Tibial nerve (tissue), 4 donors: ENCODE measurements at regions not wholly inside any gene's neighbourhood (a gene's known extent, or its start where the extent isn't known, plus 50 kb on each side); places are given as distances from the start of the nearest gene placed in this dataset.

Experiments
- DNase-seq, 2 donors: peaks; one replicate each; pipeline ENCODE4 v3.0.0-alpha.2; 2019; ENCODE audit warnings: low spot score in 2 of 2
- H3K27ac ChIP-seq, 4 donors: fragments of 200-600 bp; sonication (generic) in 3 of 4; one replicate each; pipeline ENCODE4 v1.5.1; 2017 to 2019; ENCODE audit warnings: mild to moderate bottlenecking in 1 of 4
- H3K27me3 ChIP-seq, 2 donors: fragments of 200-600 bp; sonication (generic) in 1 of 2; one replicate each; pipeline versions ENCODE4 v1.5.1 to v1.6.0; 2017 to 2019
- H3K36me3 ChIP-seq, 3 donors: fragments of 200-600 bp; sonication (generic); one replicate each; pipeline ENCODE4 v1.5.1; 2018 to 2019
- H3K4me1 ChIP-seq, 4 donors: fragments of 200-600 bp; sonication (generic) in 3 of 4; one replicate each; pipeline ENCODE4 v1.5.1; 2017 to 2019
- H3K4me3 ChIP-seq, 4 donors: fragments of 200-600 bp; sonication (generic) in 3 of 4; one replicate each; pipeline ENCODE4 v1.5.1; 2017 to 2019; ENCODE audit warnings: mild to moderate bottlenecking in 1 of 4, moderate library complexity in 1 of 4
- H3K9me3 ChIP-seq, 4 donors: fragments of 200-600 bp; sonication (generic) in 3 of 4; one replicate each; pipeline ENCODE4 v1.5.1; 2017 to 2019
- CTCF ChIP-seq, 5 experiments: fragments of 200-600 bp in 3 of 5; fragments of 450-650 bp in 2 of 5; sonication (generic) in 3 of 5; IDR thresholded peaks; one replicate each; pipeline ENCODE4 v1.5.1; 2016 to 2019; ENCODE audit warnings: antibody characterized with exemption in 5 of 5, mild to moderate bottlenecking in 3 of 5, moderate library complexity in 2 of 5
- EP300 ChIP-seq, 2 donors: sonication (generic); formaldehyde crosslinking; IDR thresholded peaks; one replicate each; pipeline ENCODE4 v1.6.1; 2017; ENCODE audit warnings: antibody characterized with exemption in 2 of 2, mild to moderate bottlenecking in 1 of 2
- POLR2A ChIP-seq, 2 donors: fragments of 450-650 bp; IDR thresholded peaks; one replicate each; pipeline ENCODE4 v1.6.1; 2017; ENCODE audit warnings: antibody characterized with exemption in 2 of 2, mild to moderate bottlenecking in 2 of 2, moderate library complexity in 2 of 2
- WGBS, 2 donors: methylation state at CpG; one replicate each; pipeline ENCODE4 v1.1.5; 2018; 5-methylcytosine and 5-hydroxymethylcytosine counted together

- no peaks in the 10 kb centered on the region for H3K9me3 ChIP-seq
- TF ChIP-seq CTCF (IDR thresholded peaks at IDR 0.05) = no peak
- TF ChIP-seq POLR2A (IDR thresholded peaks at IDR 0.05) = no peak
- TF ChIP-seq EP300 (IDR thresholded peaks at IDR 0.05) = no peak
- DNase-seq = no peak
- WGBS, 2 donors = 40 to 55% methylated on average over 1 of the region's 1 CpG
- H3K36me3 ChIP-seq = no peaks in the 10 kb centered on the region
- no peaks in the 10 kb centered on the region for H3K27me3 ChIP-seq
- H3K27ac ChIP-seq = no peak overlapping the region
- no peak overlapping the region for H3K4me3 ChIP-seq
- no peaks in the 10 kb centered on the region for H3K4me1 ChIP-seq
Observed at GRCh38 chr4:130143656-130144055, 1047.7 kb downstream of the C4orf33 start.

GRCh38 chr4:130146773-130147172, 1050.8 kb downstream of the C4orf33 start:
- no peak for TF ChIP-seq EP300 (IDR thresholded peaks at IDR 0.05)
- TF ChIP-seq POLR2A (IDR thresholded peaks at IDR 0.05) = no peak
- TF ChIP-seq CTCF (IDR thresholded peaks at IDR 0.05) = no peak
- no peak overlapping the region for H3K4me3 ChIP-seq
- no peaks in the 10 kb centered on the region for H3K9me3 ChIP-seq
- no peaks in the 10 kb centered on the region for H3K4me1 ChIP-seq
- no peaks in the 10 kb centered on the region for H3K36me3 ChIP-seq
- no peak for DNase-seq
- H3K27ac ChIP-seq = no peak overlapping the region
- H3K27me3 ChIP-seq = no peaks in the 10 kb centered on the region
- WGBS, 2 donors = 77 to 79% methylated on average over 2 of the region's 2 CpGs

- no peak overlapping the region for H3K4me3 ChIP-seq
- no peak overlapping the region for H3K27ac ChIP-seq
- H3K4me1 ChIP-seq = no peaks in the 10 kb centered on the region
- H3K9me3 ChIP-seq = no peaks in the 10 kb centered on the region
- DNase-seq = no peak
- 58 to 64% methylated on average over 2 of the region's 2 CpGs for WGBS, 2 donors
- TF ChIP-seq CTCF (IDR thresholded peaks at IDR 0.05) (no peak), POLR2A (IDR thresholded peaks at IDR 0.05) (no peak), EP300 (IDR thresholded peaks at IDR 0.05) (no peak)
- no peaks in the 10 kb centered on the region for H3K27me3 ChIP-seq
- no peaks in the 10 kb centered on the region for H3K36me3 ChIP-seq
Observed at GRCh38 chr4:130147641-130148040, 1051.7 kb downstream of the C4orf33 start.

GRCh38 chr4:130154901-130155300, 1058.9 kb downstream of the C4orf33 start:
- H3K36me3 ChIP-seq = no peaks in the 10 kb centered on the region
- TF ChIP-seq EP300 (IDR thresholded peaks at IDR 0.05) = no peak
- TF ChIP-seq POLR2A (IDR thresholded peaks at IDR 0.05) = no peak
- no peak for TF ChIP-seq CTCF (IDR thresholded peaks at IDR 0.05)
- H3K9me3 ChIP-seq = no peaks in the 10 kb centered on the region
- peaks cover 0 to 3% (median 0%) of the 10 kb centered on the region in 4 donors for H3K4me1 ChIP-seq
- 21 to 23% methylated on average over 2 of the region's 2 CpGs for WGBS, 2 donors
- H3K27ac ChIP-seq = no peak overlapping the region
- no peaks in the 10 kb centered on the region for H3K27me3 ChIP-seq
- H3K4me3 ChIP-seq = no peak overlapping the region
- DNase-seq = no peak

GRCh38 chr4:130163701-130164100, 1067.7 kb downstream of the C4orf33 start:
- 61 to 74% methylated on average over 1 of the region's 1 CpG for WGBS, 2 donors
- TF ChIP-seq EP300 (IDR thresholded peaks at IDR 0.05) (no peak), CTCF (IDR thresholded peaks at IDR 0.05) (no peak), POLR2A (IDR thresholded peaks at IDR 0.05) (no peak)
- Histone ChIP-seq H3K27me3 (no peaks in the 10 kb centered on the region), H3K9me3 (no peaks in the 10 kb centered on the region), H3K4me3 (no peak overlapping the region), H3K4me1 (no peaks in the 10 kb centered on the region), H3K36me3 (no peaks in the 10 kb centered on the region), H3K27ac (no peak overlapping the region)
- no peak for DNase-seq
